GM12878 (cell line): ENCODE measurements at regions not wholly inside any gene's neighbourhood (a gene's known extent, or its start where the extent isn't known, plus 50 kb on each side); places are given as distances from the start of the nearest gene placed in this dataset.

Experiments
- ATAC-seq: fragments of 200-7000 bp; cut with Tn5 transposase; 3 replicates; pipeline ENCODE4 v1.9.1; 2020; ENCODE audit warnings: mild to moderate bottlenecking, moderate library complexity
- BruUV-seq: library from RNA; stranded (reverse); fragments of 400-500 nt; replicated peaks from 2 replicates; lab custom pipeline; 2021; lab: Mats Ljungman, UMichigan
- CTCF ChIA-PET: fragments of 300-600 bp; sonication (Branson Sonifier 250); formaldehyde crosslinking; extraction: SDS; loops from one replicate; lab custom pipeline; 2021; ENCODE audit warnings: inconsistent platforms; lab: Yijun Ruan, JAX
- POLR2A ChIA-PET: fragments of 350-600 bp; formaldehyde crosslinking; extraction: SDS; loops from one replicate; lab custom pipeline; 2021; ENCODE audit warnings: inconsistent platforms; lab: Charles Lee
- RAD21 ChIA-PET: fragments of 300-600 bp; sonication (Branson Sonifier 250); formaldehyde crosslinking; loops from one replicate; lab custom pipeline; 2023; ENCODE audit warnings: antibody characterized with exemption; ENCODE audit not compliant: unreplicated experiment; lab: Charles Lee
- SMC1A ChIA-PET: fragments of 300-600 bp; sonication (Branson Sonifier 250); formaldehyde crosslinking; loops from one replicate; lab custom pipeline; 2023; ENCODE audit not compliant: unreplicated experiment, uncharacterized antibody; lab: Charles Lee
- DNase-seq: peaks from one replicate; pipeline ENCODE4 v3.0.0-alpha.2; 2011; ENCODE audit warnings: low read depth, low spot score
- FAIRE-seq: peaks from 3 replicates; lab custom pipeline; 2011; peaks lifted over from hg19 to GRCh38; lab: Jason Lieb, UNC
- H2AFZ ChIP-seq: 2 replicates; pipeline ENCODE4 v1.6.0; 2011; ENCODE audit warnings: low read depth, low read length, control low read depth; ENCODE audit not compliant: control insufficient read depth
- H3K27ac ChIP-seq: 2 replicates; pipeline ENCODE4 v1.5.1; 2011; ENCODE audit warnings: control low read depth; ENCODE audit not compliant: control insufficient read depth, insufficient read depth
- H3K27me3 ChIP-seq, 2 experiments: replicated peaks in 1 of 2; 2 replicates each; pipeline versions ENCODE4 v1.6.0 to v1.6.1; 2011; ENCODE audit warnings: low read length in 1 of 2; ENCODE audit not compliant: control insufficient read depth in 2 of 2, insufficient read depth in 2 of 2
- H3K36me3 ChIP-seq, 2 experiments: 2 replicates each; pipeline ENCODE4 v1.5.1; 2011; ENCODE audit warnings: low read length in 1 of 2; ENCODE audit not compliant: control insufficient read depth in 2 of 2, insufficient read depth in 2 of 2
- H3K4me1 ChIP-seq: 2 replicates; pipeline ENCODE4 v1.6.1; 2011; ENCODE audit warnings: mild to moderate bottlenecking, low read length, moderate library complexity, mixed read lengths; ENCODE audit not compliant: control insufficient read depth, insufficient read depth
- H3K4me2 ChIP-seq: 2 replicates; pipeline ENCODE4 v1.6.0; 2011; ENCODE audit warnings: control low read depth; ENCODE audit not compliant: control insufficient read depth, insufficient read depth
- H3K4me3 ChIP-seq: fragments of 200-600 bp; sonication (generic); 2 replicates; pipeline ENCODE4 v1.5.1; 2016
- H3K79me2 ChIP-seq: 2 replicates; pipeline ENCODE4 v1.6.0; 2011; ENCODE audit warnings: low read length; ENCODE audit not compliant: control insufficient read depth, insufficient read depth
- H3K9ac ChIP-seq: 2 replicates; pipeline ENCODE4 v1.8.0; 2011; ENCODE audit warnings: low read length, control low read depth, mixed read lengths; ENCODE audit not compliant: control insufficient read depth, insufficient read depth
- H3K9me3 ChIP-seq: replicated peaks from 3 replicates; pipeline ENCODE4 v1.5.1; 2011; ENCODE audit warnings: mild to moderate bottlenecking, low read length; ENCODE audit not compliant: control insufficient read depth, insufficient read depth
- H4K20me1 ChIP-seq: 2 replicates; pipeline ENCODE4 v1.6.0; 2011; ENCODE audit not compliant: control insufficient read depth, insufficient read depth
- CBX3 ChIP-seq: fragments of 200-600 bp; sonication (generic); IDR thresholded peaks from 2 replicates; pipeline ENCODE4 v1.6.1; 2016; ENCODE audit warnings: low read depth, borderline replicate concordance
- DPF2 ChIP-seq: fragments of 450-650 bp; IDR thresholded peaks from 2 replicates; pipeline ENCODE4 v1.6.1; 2017; ENCODE audit warnings: mild to moderate bottlenecking
- ESRRA ChIP-seq: IDR thresholded peaks from 2 replicates; pipeline ENCODE4 v1.6.1; 2012; ENCODE audit warnings: mild to moderate bottlenecking, low read length, improper control_type of control experiment
- JUNB ChIP-seq: IDR thresholded peaks from 2 replicates; pipeline ENCODE4 v1.6.1; 2016; ENCODE audit warnings: antibody characterized with exemption, mild to moderate bottlenecking
- MEF2B ChIP-seq: fragments of 450-650 bp; IDR thresholded peaks from 2 replicates; pipeline ENCODE4 v1.6.1; 2018; ENCODE audit warnings: mild to moderate bottlenecking, moderate library complexity; ENCODE audit not compliant: partially characterized antibody, poor library complexity, severe bottlenecking
- NFYA ChIP-seq: IDR thresholded peaks from 2 replicates; pipeline ENCODE4 v1.6.1; 2011; ENCODE audit warnings: low read depth, mild to moderate bottlenecking, low read length, improper control_type of control experiment, borderline replicate concordance
- NR2F1 ChIP-seq: fragments of 450-650 bp; conservative IDR thresholded peaks from 2 replicates; pipeline ENCODE4 v1.6.1; 2017; ENCODE audit warnings: mild to moderate bottlenecking
- RELA ChIP-seq: fragments of 450-650 bp; IDR thresholded peaks from 2 replicates; pipeline ENCODE4 v1.8.0; 2014; ENCODE audit warnings: borderline replicate concordance; ENCODE audit not compliant: partially characterized antibody
- TCF12 ChIP-seq: IDR thresholded peaks from 2 replicates; pipeline ENCODE4 v1.6.1; 2011; ENCODE audit warnings: low read depth, mild to moderate bottlenecking, low read length
- YBX1 ChIP-seq: fragments of 450-650 bp; IDR thresholded peaks from 2 replicates; pipeline ENCODE4 v1.6.1; 2016; ENCODE audit warnings: antibody characterized with exemption
- ZSCAN29 ChIP-seq: fragments of 450-650 bp; IDR thresholded peaks from 2 replicates; pipeline ENCODE4 v1.6.1; 2017; ENCODE audit warnings: mild to moderate bottlenecking, moderate library complexity
- ZZZ3 ChIP-seq: IDR thresholded peaks from 2 replicates; pipeline ENCODE4 v1.6.1; 2011; ENCODE audit warnings: low read depth; ENCODE audit not compliant: control insufficient read depth, insufficient read length
- WGBS: methylation state at CpG from one replicate; pipeline ENCODE4 v1.1.6; 2016; ENCODE audit warnings: low lambda C conversion rate; ENCODE audit not compliant: insufficient replicate concordance, insufficient coverage; ENCODE audit errors: missing lambda C conversion rate; 5-methylcytosine and 5-hydroxymethylcytosine counted together
- in situ Hi-C: fragments of 300-500 bp; cut with MboI; formaldehyde crosslinking; loops from 9 replicates; pipeline ENCODE4 v1.14.3; 2018; ENCODE audit warnings: mixed read lengths
- intact Hi-C: fragments of 100-400 bp; cut with micrococcal nuclease; formaldehyde crosslinking; loops from one replicate; pipeline ENCODE4 v1.14.2; 2022; ENCODE audit not compliant: unreplicated experiment
- TF ChIP-seq, protein P1 (sequence below): IDR thresholded peaks from 2 replicates; pipeline ENCODE4 v1.6.1; 2011; ENCODE audit warnings: borderline replicate concordance, low read depth, mild to moderate bottlenecking, moderate library complexity, low read length; ENCODE audit not compliant: insufficient read depth, poor library complexity, severe bottlenecking
- TF ChIP-seq, protein P2 (sequence below): IDR thresholded peaks from 2 replicates; pipeline ENCODE4 v1.6.1; 2012; ENCODE audit warnings: low read depth, low read length, improper control_type of control experiment
- TF ChIP-seq, protein P3 (sequence below): fragments of 450-650 bp; IDR thresholded peaks from 2 replicates; pipeline ENCODE4 v1.6.1; 2017; ENCODE audit warnings: borderline replicate concordance
- TF ChIP-seq, protein P4 (sequence below): fragments of 450-650 bp; IDR thresholded peaks from 2 replicates; pipeline ENCODE4 v1.6.1; 2016; ENCODE audit warnings: mild to moderate bottlenecking, moderate library complexity, borderline replicate concordance
- TF ChIP-seq, protein P5 (sequence below): fragments of 450-650 bp; IDR thresholded peaks from 2 replicates; pipeline ENCODE4 v1.6.1; 2017; ENCODE audit warnings: low read depth, mild to moderate bottlenecking, moderate library complexity

DNA sequence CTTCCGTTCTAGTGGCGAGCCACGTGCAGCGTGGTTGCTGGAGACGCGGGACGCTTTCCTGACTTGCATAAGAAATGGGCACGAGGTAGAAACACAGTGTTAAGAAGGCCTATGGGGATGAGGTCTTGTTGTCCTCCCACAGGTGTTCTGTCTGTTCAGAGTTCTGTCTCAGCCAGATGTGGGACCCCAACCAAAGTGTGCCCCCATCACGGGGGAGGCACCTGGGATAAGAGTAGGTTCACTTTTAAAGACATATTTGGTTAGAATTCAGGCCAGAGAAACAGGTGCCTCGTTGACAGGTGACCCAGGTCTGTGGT lies 56.0 kb upstream of the PITRM1 start:
- no peak for DNase-seq
- ATAC-seq, result no peak
- no peaks in the 10 kb centered on the region for H3K79me2 ChIP-seq
- BruUV-seq, result no TSS peak
- no peak overlapping the region for H3K9ac ChIP-seq
- H3K9me3 ChIP-seq, result no peaks in the 10 kb centered on the region
- H3K36me3 ChIP-seq, result no peaks in the 10 kb centered on the region
- H4K20me1 ChIP-seq, result no peaks in the 10 kb centered on the region
- in situ Hi-C loops, result no loop called here
- H3K27ac ChIP-seq, result no peak overlapping the region
- ChIA-PET RAD21 (no interaction called here), SMC1A (no interaction called here), CTCF (interaction anchor here (1.2 kb wide), 1 partner anchor 35 kb away, joined by 3 read pairs; no protein-coding TSS in a partner anchor), POLR2A (no interaction called here)
- intact Hi-C loops, result no loop called here
- no peak overlapping the region for H3K4me2 ChIP-seq
- H2AFZ ChIP-seq, result no peak overlapping the region
- no peaks in the 10 kb centered on the region for H3K4me1 ChIP-seq
- peaks cover 2 to 3% of the 10 kb centered on the region in 2 experiments; a peak in 3 of 4 replicates for H3K27me3 ChIP-seq
- no peak overlapping the region for H3K4me3 ChIP-seq
- FAIRE-seq, result no peak
- 50% methylated on average over 10 of the region's 10 CpGs for WGBS
- TF ChIP-seq ZSCAN29, result no peak
- no peak for TF ChIP-seq MEF2B
- TF ChIP-seq, protein P1, sequence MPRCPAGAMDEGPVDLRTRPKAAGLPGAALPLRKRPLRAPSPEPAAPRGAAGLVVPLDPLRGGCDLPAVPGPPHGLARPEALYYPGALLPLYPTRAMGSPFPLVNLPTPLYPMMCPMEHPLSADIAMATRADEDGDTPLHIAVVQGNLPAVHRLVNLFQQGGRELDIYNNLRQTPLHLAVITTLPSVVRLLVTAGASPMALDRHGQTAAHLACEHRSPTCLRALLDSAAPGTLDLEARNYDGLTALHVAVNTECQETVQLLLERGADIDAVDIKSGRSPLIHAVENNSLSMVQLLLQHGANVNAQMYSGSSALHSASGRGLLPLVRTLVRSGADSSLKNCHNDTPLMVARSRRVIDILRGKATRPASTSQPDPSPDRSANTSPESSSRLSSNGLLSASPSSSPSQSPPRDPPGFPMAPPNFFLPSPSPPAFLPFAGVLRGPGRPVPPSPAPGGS, result no peak
- no peak for TF ChIP-seq CBX3
- TF ChIP-seq, protein P2, sequence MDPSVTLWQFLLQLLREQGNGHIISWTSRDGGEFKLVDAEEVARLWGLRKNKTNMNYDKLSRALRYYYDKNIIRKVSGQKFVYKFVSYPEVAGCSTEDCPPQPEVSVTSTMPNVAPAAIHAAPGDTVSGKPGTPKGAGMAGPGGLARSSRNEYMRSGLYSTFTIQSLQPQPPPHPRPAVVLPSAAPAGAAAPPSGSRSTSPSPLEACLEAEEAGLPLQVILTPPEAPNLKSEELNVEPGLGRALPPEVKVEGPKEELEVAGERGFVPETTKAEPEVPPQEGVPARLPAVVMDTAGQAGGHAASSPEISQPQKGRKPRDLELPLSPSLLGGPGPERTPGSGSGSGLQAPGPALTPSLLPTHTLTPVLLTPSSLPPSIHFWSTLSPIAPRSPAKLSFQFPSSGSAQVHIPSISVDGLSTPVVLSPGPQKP, result no peak
- TF ChIP-seq NFYA, result no peak
- TF ChIP-seq, protein P3, sequence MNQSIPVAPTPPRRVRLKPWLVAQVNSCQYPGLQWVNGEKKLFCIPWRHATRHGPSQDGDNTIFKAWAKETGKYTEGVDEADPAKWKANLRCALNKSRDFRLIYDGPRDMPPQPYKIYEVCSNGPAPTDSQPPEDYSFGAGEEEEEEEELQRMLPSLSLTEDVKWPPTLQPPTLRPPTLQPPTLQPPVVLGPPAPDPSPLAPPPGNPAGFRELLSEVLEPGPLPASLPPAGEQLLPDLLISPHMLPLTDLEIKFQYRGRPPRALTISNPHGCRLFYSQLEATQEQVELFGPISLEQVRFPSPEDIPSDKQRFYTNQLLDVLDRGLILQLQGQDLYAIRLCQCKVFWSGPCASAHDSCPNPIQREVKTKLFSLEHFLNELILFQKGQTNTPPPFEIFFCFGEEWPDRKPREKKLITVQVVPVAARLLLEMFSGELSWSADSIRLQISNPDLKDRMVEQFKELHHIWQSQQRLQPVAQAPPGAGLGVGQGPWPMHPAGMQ, result no peak
- TF ChIP-seq YBX1, result no peak
- no peak for TF ChIP-seq RELA
- no peak for TF ChIP-seq JUNB
- TF ChIP-seq TCF12, result no peak
- no peak for TF ChIP-seq DPF2
- TF ChIP-seq, protein P4, sequence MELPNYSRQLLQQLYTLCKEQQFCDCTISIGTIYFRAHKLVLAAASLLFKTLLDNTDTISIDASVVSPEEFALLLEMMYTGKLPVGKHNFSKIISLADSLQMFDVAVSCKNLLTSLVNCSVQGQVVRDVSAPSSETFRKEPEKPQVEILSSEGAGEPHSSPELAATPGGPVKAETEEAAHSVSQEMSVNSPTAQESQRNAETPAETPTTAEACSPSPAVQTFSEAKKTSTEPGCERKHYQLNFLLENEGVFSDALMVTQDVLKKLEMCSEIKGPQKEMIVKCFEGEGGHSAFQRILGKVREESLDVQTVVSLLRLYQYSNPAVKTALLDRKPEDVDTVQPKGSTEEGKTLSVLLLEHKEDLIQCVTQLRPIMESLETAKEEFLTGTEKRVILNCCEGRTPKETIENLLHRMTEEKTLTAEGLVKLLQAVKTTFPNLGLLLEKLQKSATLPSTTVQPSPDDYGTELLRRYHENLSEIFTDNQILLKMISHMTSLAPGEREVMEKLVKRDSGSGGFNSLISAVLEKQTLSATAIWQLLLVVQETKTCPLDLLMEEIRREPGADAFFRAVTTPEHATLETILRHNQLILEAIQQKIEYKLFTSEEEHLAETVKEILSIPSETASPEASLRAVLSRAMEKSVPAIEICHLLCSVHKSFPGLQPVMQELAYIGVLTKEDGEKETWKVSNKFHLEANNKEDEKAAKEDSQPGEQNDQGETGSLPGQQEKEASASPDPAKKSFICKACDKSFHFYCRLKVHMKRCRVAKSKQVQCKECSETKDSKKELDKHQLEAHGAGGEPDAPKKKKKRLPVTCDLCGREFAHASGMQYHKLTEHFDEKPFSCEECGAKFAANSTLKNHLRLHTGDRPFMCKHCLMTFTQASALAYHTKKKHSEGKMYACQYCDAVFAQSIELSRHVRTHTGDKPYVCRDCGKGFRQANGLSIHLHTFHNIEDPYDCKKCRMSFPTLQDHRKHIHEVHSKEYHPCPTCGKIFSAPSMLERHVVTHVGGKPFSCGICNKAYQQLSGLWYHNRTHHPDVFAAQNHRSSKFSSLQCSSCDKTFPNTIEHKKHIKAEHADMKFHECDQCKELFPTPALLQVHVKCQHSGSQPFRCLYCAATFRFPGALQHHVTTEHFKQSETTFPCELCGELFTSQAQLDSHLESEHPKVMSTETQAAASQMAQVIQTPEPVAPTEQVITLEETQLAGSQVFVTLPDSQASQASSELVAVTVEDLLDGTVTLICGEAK, result no peak
- TF ChIP-seq, protein P5, sequence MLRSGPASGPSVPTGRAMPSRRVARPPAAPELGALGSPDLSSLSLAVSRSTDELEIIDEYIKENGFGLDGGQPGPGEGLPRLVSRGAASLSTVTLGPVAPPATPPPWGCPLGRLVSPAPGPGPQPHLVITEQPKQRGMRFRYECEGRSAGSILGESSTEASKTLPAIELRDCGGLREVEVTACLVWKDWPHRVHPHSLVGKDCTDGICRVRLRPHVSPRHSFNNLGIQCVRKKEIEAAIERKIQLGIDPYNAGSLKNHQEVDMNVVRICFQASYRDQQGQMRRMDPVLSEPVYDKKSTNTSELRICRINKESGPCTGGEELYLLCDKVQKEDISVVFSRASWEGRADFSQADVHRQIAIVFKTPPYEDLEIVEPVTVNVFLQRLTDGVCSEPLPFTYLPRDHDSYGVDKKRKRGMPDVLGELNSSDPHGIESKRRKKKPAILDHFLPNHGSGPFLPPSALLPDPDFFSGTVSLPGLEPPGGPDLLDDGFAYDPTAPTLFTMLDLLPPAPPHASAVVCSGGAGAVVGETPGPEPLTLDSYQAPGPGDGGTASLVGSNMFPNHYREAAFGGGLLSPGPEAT, result no peak
- no peak for TF ChIP-seq ESRRA
- no peak for TF ChIP-seq ZZZ3
- TF ChIP-seq NR2F1, result no peak
